ENCODE measurements at regions not wholly inside any gene's neighbourhood (a gene's known extent, or its start where the extent isn't known, plus 50 kb on each side); places are given as distances from the start of the nearest gene placed in this dataset.

DNA sequence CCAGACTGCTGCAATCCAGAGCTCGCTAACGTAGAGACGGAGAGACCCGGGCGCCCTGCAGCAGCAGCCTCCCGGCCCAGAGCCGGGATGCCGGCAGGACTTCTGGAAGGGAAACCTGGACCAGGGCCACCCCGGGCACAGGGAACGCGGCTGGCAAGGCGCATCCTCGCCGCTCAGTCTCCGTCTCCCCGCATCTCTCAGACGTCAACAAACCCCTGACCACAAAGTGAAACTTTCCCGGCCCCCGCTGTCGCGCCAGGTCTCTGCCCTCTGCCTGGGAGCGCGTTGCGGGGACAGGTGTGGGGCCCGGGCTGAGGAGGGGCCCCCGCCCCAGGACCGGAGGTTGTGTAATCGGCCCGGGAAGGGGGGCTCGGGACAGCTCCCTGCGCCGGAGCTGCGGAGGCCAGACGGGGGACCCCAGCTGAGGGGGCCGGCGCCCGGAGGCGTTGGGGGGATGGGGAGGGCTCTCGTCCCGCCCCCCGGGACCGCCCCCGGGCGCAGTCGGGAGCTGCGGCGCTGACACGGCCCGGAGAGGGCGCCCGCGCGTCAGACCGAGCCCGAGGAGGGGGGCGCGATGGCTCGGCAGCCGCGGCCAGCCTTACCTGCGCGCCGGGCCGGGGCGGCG lies 116.6 kb upstream of the HIVEP3 start:
- H3K4me3 ChIP-seq = peak overlapping the region; percentile 64
- peak overlapping the region; percentile 21 to 84; a peak in 2 of 4 replicates for H3K9ac ChIP-seq (ENCODE audit: insufficient read depth in 1 of 2, low read depth in 2 of 2, low read length in 2 of 2)
- H3K9me3 ChIP-seq (replicated peaks; ENCODE audit: control insufficient read depth, insufficient read depth, low read depth, low read length) = no peaks in the 10 kb centered on the region
- POLR2A ChIA-PET = interaction anchor here (0.6 kb wide), 1 partner anchor 9 kb away, joined by 3 read pairs; no protein-coding TSS in a partner anchor
- H3K27me3 ChIP-seq (ENCODE audit: control insufficient read depth in 2 of 2, insufficient read depth in 2 of 2, low read length in 2 of 2) = peaks cover 16 to 28% of the 10 kb centered on the region in 2 experiments; a peak in 3 of 5 replicates
- in situ Hi-C loops (cut with MboI) = no loop called here
- ATAC-seq (peak; percentile 92), DNase-seq (ENCODE audit: extremely low read depth in 1 of 4, low spot score in 3 of 4) (peak; percentile 80 to 95 (median 92)), FAIRE-seq (no peak)
- no peaks in the 10 kb centered on the region for H3K79me2 ChIP-seq (ENCODE audit: control insufficient read depth, insufficient read depth, low read length)
- H4K20me1 ChIP-seq (replicated peaks; ENCODE audit: control insufficient read depth, insufficient read depth, low read length) = no peaks in the 10 kb centered on the region
- H3K4me2 ChIP-seq (ENCODE audit: insufficient read depth, low read length) = peak overlapping the region; percentile 69
- H2AFZ ChIP-seq (ENCODE audit: low read depth, low read length) = peak overlapping the region; percentile 83
- no peak overlapping the region for H3K27ac ChIP-seq (ENCODE audit: extremely low read depth, low read depth, low read length)
- WGBS (ENCODE audit: insufficient coverage, low coverage, missing lambda C conversion rate) = under 1% methylated on average over 50 of the region's 66 CpGs
- intact Hi-C loops (cut with micrococcal nuclease) = no loop called here
- H3K9me1 ChIP-seq (ENCODE audit: control insufficient read depth, insufficient read depth, low read length) = no peaks in the 10 kb centered on the region
- CTCF ChIA-PET (ENCODE audit: low intra/inter-chr PET ratio) = no interaction called here
- no TSS peak for BruUV-seq (replicated peaks)
- H3K4me1 ChIP-seq (replicated peaks in 1 of 2; ENCODE audit: control insufficient read depth in 2 of 2, insufficient read depth in 2 of 2, low read length in 2 of 2) = peaks cover 2 to 14% of the 10 kb centered on the region in 2 experiments; a peak in 3 of 5 replicates
- H3K36me3 ChIP-seq (ENCODE audit: control insufficient read depth, insufficient read depth, low read length) = no peaks in the 10 kb centered on the region
- TF ChIP-seq, protein P1, sequence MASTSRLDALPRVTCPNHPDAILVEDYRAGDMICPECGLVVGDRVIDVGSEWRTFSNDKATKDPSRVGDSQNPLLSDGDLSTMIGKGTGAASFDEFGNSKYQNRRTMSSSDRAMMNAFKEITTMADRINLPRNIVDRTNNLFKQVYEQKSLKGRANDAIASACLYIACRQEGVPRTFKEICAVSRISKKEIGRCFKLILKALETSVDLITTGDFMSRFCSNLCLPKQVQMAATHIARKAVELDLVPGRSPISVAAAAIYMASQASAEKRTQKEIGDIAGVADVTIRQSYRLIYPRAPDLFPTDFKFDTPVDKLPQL (IDR thresholded peaks at IDR 0.05; ENCODE audit: extremely low read depth, insufficient read length) = no peak
- TF ChIP-seq PHF8 (IDR thresholded peaks at IDR 0.05; ENCODE audit: borderline replicate concordance, low read length) = peak; percentile 34; the same call in 1 of the 2 replicates
- TF ChIP-seq CTCFL (IDR thresholded peaks at IDR 0.05; ENCODE audit: borderline replicate concordance, insufficient read depth, low read depth, low read length, poor library complexity, severe bottlenecking) = peak; percentile 92
- no peak for TF ChIP-seq NUFIP1 (IDR thresholded peaks at IDR 0.05; ENCODE audit: partially characterized antibody)
- TF ChIP-seq TARDBP (IDR thresholded peaks at IDR 0.05) = no peak
- TF ChIP-seq, protein P2, sequence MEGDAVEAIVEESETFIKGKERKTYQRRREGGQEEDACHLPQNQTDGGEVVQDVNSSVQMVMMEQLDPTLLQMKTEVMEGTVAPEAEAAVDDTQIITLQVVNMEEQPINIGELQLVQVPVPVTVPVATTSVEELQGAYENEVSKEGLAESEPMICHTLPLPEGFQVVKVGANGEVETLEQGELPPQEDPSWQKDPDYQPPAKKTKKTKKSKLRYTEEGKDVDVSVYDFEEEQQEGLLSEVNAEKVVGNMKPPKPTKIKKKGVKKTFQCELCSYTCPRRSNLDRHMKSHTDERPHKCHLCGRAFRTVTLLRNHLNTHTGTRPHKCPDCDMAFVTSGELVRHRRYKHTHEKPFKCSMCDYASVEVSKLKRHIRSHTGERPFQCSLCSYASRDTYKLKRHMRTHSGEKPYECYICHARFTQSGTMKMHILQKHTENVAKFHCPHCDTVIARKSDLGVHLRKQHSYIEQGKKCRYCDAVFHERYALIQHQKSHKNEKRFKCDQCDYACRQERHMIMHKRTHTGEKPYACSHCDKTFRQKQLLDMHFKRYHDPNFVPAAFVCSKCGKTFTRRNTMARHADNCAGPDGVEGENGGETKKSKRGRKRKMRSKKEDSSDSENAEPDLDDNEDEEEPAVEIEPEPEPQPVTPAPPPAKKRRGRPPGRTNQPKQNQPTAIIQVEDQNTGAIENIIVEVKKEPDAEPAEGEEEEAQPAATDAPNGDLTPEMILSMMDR (IDR thresholded peaks at IDR 0.05 in 2 of 3, conservative IDR thresholded peaks at IDR 0.05 in 1 of 3; ENCODE audit: insufficient read depth in 2 of 3, low read depth in 1 of 3, low read length in 3 of 3) = peak in 2 of 3 experiments; percentile 55 to 75; a peak in 4 of 6 replicates
- TF ChIP-seq, protein P3, sequence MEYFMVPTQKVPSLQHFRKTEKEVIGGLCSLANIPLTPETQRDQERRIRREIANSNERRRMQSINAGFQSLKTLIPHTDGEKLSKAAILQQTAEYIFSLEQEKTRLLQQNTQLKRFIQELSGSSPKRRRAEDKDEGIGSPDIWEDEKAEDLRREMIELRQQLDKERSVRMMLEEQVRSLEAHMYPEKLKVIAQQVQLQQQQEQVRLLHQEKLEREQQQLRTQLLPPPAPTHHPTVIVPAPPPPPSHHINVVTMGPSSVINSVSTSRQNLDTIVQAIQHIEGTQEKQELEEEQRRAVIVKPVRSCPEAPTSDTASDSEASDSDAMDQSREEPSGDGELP (CRISPR knock-in tag; IDR thresholded peaks at IDR 0.05; ENCODE audit: borderline replicate concordance) = no peak
- TF ChIP-seq, protein P4, sequence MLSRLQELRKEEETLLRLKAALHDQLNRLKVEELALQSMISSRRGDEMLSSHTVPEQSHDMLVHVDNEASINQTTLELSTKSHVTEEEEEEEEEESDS (CRISPR knock-in tag; IDR thresholded peaks at IDR 0.05) = no peak
- peak; percentile 87; the same call in 1 of the 2 replicates for TF ChIP-seq CXXC5 (CRISPR knock-in tag; IDR thresholded peaks at IDR 0.05)
- TF ChIP-seq, protein P5, sequence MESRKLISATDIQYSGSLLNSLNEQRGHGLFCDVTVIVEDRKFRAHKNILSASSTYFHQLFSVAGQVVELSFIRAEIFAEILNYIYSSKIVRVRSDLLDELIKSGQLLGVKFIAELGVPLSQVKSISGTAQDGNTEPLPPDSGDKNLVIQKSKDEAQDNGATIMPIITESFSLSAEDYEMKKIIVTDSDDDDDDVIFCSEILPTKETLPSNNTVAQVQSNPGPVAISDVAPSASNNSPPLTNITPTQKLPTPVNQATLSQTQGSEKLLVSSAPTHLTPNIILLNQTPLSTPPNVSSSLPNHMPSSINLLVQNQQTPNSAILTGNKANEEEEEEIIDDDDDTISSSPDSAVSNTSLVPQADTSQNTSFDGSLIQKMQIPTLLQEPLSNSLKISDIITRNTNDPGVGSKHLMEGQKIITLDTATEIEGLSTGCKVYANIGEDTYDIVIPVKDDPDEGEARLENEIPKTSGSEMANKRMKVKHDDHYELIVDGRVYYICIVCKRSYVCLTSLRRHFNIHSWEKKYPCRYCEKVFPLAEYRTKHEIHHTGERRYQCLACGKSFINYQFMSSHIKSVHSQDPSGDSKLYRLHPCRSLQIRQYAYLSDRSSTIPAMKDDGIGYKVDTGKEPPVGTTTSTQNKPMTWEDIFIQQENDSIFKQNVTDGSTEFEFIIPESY (CRISPR knock-in tag; IDR thresholded peaks at IDR 0.05) = no peak
- peak; percentile 14 to 61; a peak in 3 of 4 replicates for TF ChIP-seq MAZ (CRISPR knock-in tag; conservative IDR thresholded peaks at IDR 0.05 in 1 of 2, IDR thresholded peaks at IDR 0.05 in 1 of 2)
